COR-L47 (cell line): ENCODE measurements at regions not wholly inside any gene's neighbourhood (a gene's known extent, or its start where the extent isn't known, plus 50 kb on each side); places are given as distances from the start of the nearest gene placed in this dataset.

Experiments used
- DNase-seq: peaks from one replicate; lab custom pipeline; 2025; lab: John Stamatoyannopoulos, UW

DNA sequence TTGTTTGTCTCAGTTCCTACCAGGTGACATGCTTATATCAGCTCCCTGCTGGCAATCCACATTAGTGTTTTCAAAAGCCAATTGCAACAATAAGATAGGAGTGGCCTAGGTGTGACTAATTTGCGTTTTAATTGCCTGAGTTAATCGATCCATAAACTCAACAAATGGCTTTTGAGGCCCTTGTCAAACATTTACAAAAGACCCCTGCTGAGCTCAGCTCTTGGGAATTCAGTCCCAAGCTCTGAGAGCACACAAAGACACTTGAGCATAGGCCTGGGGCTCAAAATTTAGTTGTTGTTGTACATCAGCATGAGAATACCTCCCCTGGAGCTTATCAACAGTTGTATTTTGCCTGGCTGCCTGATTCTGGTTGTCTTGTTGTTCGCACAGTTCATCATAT lies 1134.4 kb upstream of the TSPY4 start:
- no peak for DNase-seq

DNA sequence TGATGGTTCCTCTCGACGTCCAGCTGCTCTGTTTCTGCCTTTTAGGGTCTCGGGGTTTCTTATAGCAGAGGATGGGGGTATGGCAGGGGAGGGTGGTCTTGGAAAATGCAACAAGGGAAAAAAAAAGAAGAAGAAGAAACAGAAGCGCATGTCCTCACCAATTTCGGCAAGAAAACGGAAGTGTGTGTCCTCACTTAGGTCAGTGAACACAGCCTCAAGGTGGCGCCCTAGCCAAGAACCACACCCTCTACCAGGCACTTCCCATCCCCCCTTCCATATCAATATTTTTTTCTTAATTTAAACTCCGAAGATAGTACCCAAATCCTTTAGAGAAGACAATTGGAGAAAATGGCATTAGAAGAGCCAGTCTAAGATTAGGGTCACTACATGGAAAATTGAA lies 1096.1 kb upstream of the TSPY4 start:
- DNase-seq = no peak

DNA sequence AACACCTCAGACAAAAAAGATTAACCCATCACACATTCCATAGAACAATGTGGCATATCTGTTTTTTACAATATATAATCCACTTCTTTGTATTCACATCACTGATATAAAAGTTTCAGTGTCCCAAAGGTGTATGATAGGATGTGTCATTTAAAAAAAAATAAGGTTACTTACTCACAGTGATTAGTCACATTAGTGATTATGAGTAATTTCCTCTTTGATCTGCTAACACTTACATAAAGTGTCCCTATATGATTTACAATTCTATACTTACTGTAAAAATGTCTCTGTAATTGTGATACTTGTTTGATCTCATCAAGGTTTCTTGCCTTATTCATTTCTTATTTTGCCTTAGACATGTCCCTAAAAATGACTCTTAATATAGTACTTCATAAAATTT lies 1063.5 kb upstream of the TSPY4 start:
- no peak for DNase-seq

DNA sequence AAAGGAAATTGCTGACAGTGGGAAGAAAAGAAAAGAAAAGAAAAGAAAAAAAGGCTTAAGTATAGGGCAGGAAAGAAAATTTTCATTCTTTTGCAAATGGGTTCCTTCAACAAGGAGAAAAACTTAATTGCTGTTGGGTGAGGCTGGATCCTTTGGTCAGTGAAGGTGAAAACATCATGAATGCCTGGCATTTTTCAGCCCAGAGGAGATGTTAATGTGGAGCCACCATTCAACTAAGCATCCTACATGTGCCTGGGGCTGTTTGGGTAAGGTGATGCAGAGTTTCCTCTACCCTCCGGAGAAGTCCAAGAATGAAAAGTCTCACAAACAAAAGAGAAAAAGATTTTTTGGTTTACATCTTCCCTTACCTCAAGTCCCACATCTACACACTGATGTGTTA lies 1032.2 kb upstream of the TSPY4 start:
- no peak for DNase-seq

DNA sequence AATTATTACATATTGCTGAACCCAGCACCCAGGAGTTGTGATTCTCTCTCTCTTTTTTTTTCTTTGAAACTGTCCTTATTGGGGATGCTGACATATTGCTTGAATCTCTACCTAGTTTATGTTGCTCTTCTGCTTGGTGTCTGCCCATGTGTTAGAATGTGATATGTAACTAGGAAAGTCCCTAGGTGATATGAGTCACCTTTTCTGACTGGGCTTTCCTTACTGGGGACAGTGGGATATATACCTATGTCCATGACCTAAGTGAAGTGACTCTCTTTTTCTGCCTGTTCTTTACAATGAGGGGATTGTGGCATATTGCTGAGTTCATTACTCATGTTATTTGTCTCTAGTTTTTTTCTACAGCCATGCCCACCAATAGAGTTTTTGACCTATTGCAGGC lies 1013.2 kb upstream of the TSPY4 start:
- DNase-seq = no peak

GRCh38 chrY:8326944-8327343 lies 1010.3 kb upstream of the TSPY4 start:
- no peak for DNase-seq

- no peak for DNase-seq
These were observed 1009.4 kb upstream of the TSPY4 start for GRCh38 chrY:8327708-8328354.

GRCh38 chrY:8329431-8329830 lies 1007.8 kb upstream of the TSPY4 start:
- no peak for DNase-seq

- no peak for DNase-seq
These were observed 1007.3 kb upstream of the TSPY4 start for GRCh38 chrY:8329929-8330328.

DNA sequence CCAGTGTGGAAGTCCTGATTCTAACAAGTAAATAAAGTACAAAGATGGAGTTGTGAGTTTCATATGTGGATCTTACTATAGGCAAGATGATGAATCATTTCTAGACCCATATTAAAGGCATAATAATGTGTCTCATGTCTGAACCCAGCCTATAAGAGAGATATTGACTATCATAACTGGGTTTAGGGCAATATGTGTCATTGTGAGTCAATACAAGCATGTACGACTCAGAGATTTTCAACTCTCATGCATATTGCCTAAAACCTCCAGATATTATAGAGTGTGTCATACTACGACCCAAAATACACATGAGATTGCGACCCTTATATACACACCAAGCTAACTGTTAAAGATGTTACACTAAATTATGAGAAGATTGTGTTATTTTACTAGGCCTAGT lies 1003.9 kb upstream of the TSPY4 start:
- no peak for DNase-seq

GRCh38 chrY:8335299-8335835 lies 1001.9 kb upstream of the TSPY4 start:
- no peak for DNase-seq

GRCh38 chrY:8336112-8336774 lies 1001.0 kb upstream of the TSPY4 start:
- no peak for DNase-seq

GRCh38 chrY:8341000-8341399 lies 996.3 kb upstream of the TSPY4 start:
- no peak for DNase-seq

DNA sequence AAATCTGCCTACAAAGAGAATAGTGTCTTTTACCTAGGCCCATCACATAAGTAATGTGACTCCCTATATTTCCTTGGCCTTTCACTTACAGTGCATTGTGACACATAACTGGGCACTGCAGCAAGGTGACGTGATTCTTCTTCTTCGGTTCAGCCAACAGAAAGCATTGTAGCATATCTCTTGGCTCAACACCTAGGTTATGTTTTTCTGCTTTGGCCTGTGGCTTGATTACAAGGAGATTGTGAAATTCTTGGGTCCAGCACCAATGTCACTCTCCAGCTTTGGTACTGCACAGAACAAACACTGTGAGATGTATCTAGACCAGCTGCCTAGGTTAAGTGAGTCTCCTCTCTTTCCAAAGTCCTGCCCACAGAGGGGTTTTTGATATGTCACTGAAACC lies 995.1 kb upstream of the TSPY4 start:
- no peak for DNase-seq

DNA sequence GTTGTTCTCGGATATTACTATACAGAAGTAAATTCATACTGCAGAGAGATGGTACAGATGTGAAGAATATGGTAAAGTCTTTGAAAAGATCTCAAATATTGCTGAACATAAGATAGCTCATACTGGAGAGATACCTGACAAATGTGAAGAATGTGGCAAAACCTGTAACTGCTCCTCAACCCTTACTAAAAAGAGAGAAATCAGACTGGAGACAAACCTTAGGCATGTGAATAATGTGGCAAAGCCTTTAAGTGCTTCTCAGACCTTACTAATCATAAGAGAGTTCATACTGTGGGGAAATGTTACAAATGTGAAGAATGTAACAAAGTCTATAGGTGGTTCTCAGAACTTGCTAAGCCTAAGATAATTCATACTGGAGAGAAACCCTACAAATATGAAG lies 986.0 kb upstream of the TSPY4 start:
- no peak for DNase-seq

DNA sequence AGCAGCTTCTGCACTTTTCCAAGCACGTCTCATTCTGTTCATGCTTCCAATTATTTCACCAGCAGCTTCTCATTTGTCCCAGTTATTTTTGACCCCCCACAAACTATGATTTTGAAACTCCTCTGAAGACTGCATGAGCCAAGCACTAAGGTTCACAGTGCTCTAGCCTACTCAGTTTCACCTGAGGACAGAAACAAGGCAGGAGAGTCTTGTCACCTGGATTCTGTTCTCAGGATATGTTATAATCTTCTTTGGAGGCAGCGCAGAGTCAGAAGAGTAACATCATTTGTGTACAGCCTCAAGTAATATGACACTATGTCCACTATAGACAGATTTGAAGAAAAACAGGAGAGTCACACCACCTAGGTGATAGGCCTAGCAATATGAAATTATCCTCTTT lies 985.1 kb upstream of the TSPY4 start:
- no peak for DNase-seq

DNA sequence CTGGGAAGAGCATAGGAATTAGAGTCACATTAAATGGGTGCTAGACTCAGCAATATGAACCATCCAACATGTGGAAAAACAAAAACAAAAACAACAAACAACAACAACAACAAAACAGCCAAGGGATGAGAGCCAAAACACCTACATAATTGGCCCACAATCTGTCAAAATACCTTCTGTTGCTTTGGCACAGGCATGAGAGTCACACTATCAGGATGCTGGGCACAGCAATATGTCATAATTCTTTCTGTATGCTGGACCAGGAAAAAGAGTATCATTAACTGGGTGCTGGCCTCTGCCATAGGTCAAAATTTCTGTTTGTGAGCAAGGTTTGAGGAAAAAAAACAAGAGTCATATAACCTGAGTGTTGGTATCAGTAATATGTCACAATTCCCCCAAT lies 979.1 kb upstream of the TSPY4 start:
- no peak for DNase-seq

GRCh38 chrY:8361715-8362114 lies 975.5 kb upstream of the TSPY4 start:
- no peak for DNase-seq

- no peak for DNase-seq
These were observed 959.8 kb upstream of the TSPY4 start for GRCh38 chrY:8377491-8377890.

GRCh38 chrY:8379800-8380199 lies 957.5 kb upstream of the TSPY4 start:
- no peak for DNase-seq

GRCh38 chrY:8381425-8381824 lies 955.8 kb upstream of the TSPY4 start:
- no peak for DNase-seq

DNA sequence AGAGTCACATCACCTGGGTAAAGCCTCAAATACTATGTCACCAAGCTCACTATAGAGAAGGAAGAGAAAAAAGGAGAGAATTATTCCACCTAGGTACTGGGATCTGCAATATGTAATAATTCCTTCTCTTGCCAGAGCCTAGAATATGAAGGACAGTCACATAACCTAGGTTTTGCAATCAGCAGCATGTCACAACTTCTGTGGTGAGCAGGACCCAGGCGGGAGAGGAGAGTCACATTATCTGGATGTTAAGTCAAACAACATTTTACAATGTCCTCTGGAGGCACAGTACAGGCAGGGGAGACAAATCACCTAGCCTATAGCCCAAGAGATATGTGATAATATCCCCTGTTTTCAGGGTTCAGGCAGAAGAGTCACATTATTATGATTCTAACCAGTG lies 951.2 kb upstream of the TSPY4 start:
- DNase-seq = no peak

GRCh38 chrY:8388512-8388911 lies 948.8 kb upstream of the TSPY4 start:
- DNase-seq = no peak

DNA sequence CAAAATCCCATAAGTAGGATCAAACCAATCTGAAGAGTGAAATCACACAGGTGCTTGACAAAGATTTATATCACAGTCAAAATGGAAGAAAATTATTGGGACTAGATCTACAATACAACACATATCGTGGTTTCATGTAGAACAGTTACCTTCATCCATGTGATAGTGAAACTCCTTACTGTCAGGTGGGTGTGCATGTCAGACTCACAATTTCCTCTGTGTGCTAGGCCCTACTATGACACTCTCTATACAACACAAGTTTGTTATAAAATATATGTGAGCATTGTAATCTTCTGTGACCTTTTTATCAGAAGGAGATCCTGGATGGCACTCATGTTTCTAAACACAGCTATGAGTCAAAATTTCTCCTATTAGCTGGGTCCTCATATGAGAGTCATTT lies 947.0 kb upstream of the TSPY4 start:
- DNase-seq = no peak
